ENCODE measurements at regions not wholly inside any gene's neighbourhood (a gene's known extent, or its start where the extent isn't known, plus 50 kb on each side); places are given as distances from the start of the nearest gene placed in this dataset.

DNA sequence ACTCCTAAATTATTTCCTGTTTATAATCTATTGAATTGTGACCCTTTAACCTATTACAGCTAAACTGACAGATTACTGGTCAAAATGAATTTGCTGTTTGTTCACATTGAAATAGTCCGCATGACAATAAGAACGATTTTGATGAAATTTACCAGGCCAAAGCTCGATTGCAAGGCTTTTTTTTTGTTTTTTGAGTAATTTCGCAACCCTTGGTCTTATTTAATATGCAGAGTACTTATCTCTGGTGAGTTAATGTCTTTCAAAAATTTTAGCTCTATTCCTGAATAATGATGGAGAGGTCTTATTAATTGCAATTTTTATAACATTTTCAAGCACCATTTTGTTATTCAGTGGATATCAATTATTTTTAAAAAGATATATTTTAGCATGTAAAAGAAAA lies 362.4 kb downstream of the OTOL1 start:
- Histone ChIP-seq H3K4me3 (ENCODE audit: low read length) (no peak overlapping the region), H3K27me3 (ENCODE audit: control insufficient read depth in 1 of 2, insufficient read depth in 2 of 2, low read length in 2 of 2) (no peaks in the 10 kb centered on the region), H3K27ac (ENCODE audit: low read depth in 1 of 2, low read length in 2 of 2) (no peak overlapping the region), H3K9me3 (ENCODE audit: control insufficient read depth in 1 of 2, insufficient read depth in 1 of 2, low read length in 2 of 2) (peaks cover 0 to 4% of the 10 kb centered on the region in 2 experiments), H3K36me3 (ENCODE audit: insufficient read depth, low read length) (no peaks in the 10 kb centered on the region), H3K4me1 (ENCODE audit: insufficient read depth, low read length) (no peaks in the 10 kb centered on the region)
- no peak for DNase-seq
- no peak for TF ChIP-seq CTCF (IDR thresholded peaks at IDR 0.05)
- ChIA-PET POLR2A (no interaction called here), CTCF (no interaction called here)
- no peaks in the 10 kb centered on the region for H3K36me3 Mint-ChIP-seq (ENCODE audit: low read depth)
- intact Hi-C loops (cut with DNase I, micrococcal nuclease), result no loop called here
- no peak overlapping the region for H3K27ac Mint-ChIP-seq
- H3K4me3 Mint-ChIP-seq, result no peak overlapping the region
- H3K27me3 Mint-ChIP-seq, result no peaks in the 10 kb centered on the region
- no peaks in the 10 kb centered on the region for H3K4me1 Mint-ChIP-seq (ENCODE audit: low read depth)
- no peaks in the 10 kb centered on the region for H3K9me3 Mint-ChIP-seq
- no peak for ATAC-seq (ENCODE audit: poor library complexity)

DNA sequence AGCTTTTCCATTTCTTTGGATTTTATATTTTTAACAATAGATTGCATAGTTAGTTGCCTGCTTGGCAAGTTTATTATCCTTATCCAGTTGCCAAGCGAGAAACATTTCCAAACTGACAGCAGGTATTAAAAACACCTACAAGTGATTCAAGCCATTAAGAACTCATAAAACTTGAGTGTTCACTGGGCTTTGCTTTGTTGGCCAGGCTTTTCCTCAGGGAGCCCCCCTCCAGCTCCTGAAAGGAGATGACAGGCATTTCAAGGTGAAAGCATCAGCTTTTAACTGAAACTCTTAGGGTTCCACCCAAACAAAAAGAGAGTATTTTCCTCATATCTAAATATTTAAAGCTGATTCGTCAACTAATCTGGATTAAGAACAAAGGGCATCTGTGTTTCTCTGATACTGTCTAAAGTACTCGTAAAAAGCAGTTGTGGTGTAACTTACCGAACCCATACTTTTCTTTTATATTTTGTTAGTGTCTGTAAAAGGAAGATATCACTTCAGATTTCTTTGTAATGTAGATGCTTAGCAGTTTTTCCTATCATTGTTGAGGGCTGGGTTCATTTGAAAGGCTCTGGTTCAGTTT lies 363.4 kb downstream of the OTOL1 start:
- no peaks in the 10 kb centered on the region for H3K4me1 ChIP-seq (ENCODE audit: insufficient read depth, low read length)

DNA sequence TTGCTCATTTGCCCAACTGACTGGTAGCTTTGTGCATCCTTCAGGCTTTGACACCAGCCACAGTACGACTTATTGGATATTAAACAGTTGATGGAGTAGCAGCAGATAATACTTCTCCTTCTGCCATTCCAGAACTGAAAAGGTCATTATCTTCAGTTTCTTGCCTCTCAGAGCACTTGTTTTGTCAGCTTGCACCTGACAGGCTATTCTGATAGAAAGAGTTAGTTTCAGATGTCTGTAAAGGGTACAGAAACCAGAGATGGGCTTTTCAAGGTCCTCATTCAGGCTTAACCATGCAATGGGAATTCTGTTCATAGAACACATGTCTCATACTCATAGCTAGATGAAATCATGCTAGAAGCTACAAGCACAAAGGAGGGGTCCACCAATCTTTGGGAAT lies 367.2 kb downstream of the OTOL1 start:
- TF ChIP-seq CTCF (IDR thresholded peaks at IDR 0.05), result no peak
- no peaks in the 10 kb centered on the region for H3K27me3 ChIP-seq (ENCODE audit: control insufficient read depth in 1 of 2, insufficient read depth in 2 of 2, low read length in 2 of 2)
- H3K27ac Mint-ChIP-seq, result no peak overlapping the region
- no peaks in the 10 kb centered on the region for H3K27me3 Mint-ChIP-seq
- no peaks in the 10 kb centered on the region for H3K36me3 Mint-ChIP-seq (ENCODE audit: low read depth)
- no peak overlapping the region for H3K4me3 Mint-ChIP-seq
- H3K27ac ChIP-seq (ENCODE audit: low read depth in 1 of 2, low read length in 2 of 2), result no peak overlapping the region
- H3K9me3 ChIP-seq (ENCODE audit: control insufficient read depth in 1 of 2, insufficient read depth in 1 of 2, low read length in 2 of 2), result no peaks in the 10 kb centered on the region
- no peaks in the 10 kb centered on the region for H3K36me3 ChIP-seq (ENCODE audit: insufficient read depth, low read length)
- no peak overlapping the region for H3K4me3 ChIP-seq (ENCODE audit: low read length)
- ChIA-PET POLR2A (interaction anchor here (1.0 kb wide), 1 partner anchor 10 kb away, joined by 3 read pairs; no protein-coding TSS in a partner anchor), CTCF (no interaction called here)
- no peaks in the 10 kb centered on the region for H3K4me1 ChIP-seq (ENCODE audit: insufficient read depth, low read length)
- ATAC-seq (ENCODE audit: poor library complexity) (no peak), DNase-seq (no peak)
- no peaks in the 10 kb centered on the region for H3K4me1 Mint-ChIP-seq (ENCODE audit: low read depth)
- intact Hi-C loops (cut with DNase I, micrococcal nuclease), result no loop called here
- no peaks in the 10 kb centered on the region for H3K9me3 Mint-ChIP-seq

More for the DNA sequence above, 363.4 kb downstream of the OTOL1 start:
- no peaks in the 10 kb centered on the region for H3K9me3 ChIP-seq (ENCODE audit: control insufficient read depth in 1 of 2, insufficient read depth in 1 of 2, low read length in 2 of 2)
- no peaks in the 10 kb centered on the region for H3K27me3 Mint-ChIP-seq
- POLR2A ChIA-PET, result no interaction called here
- H3K36me3 Mint-ChIP-seq (ENCODE audit: low read depth), result no peaks in the 10 kb centered on the region
- no peaks in the 10 kb centered on the region for H3K27me3 ChIP-seq (ENCODE audit: control insufficient read depth in 1 of 2, insufficient read depth in 2 of 2, low read length in 2 of 2)
- no peaks in the 10 kb centered on the region for H3K4me1 Mint-ChIP-seq (ENCODE audit: low read depth)
- ATAC-seq (ENCODE audit: poor library complexity) (no peak), DNase-seq (no peak)
- H3K36me3 ChIP-seq (ENCODE audit: insufficient read depth, low read length), result no peaks in the 10 kb centered on the region
- H3K27ac Mint-ChIP-seq, result no peak overlapping the region
- H3K27ac ChIP-seq (ENCODE audit: low read depth in 1 of 2, low read length in 2 of 2), result no peak overlapping the region
- CTCF ChIA-PET, result no interaction called here
- TF ChIP-seq CTCF (IDR thresholded peaks at IDR 0.05), result no peak
- no peak overlapping the region for H3K4me3 ChIP-seq (ENCODE audit: low read length)
- intact Hi-C loops (cut with DNase I, micrococcal nuclease), result no loop called here
- no peaks in the 10 kb centered on the region for H3K9me3 Mint-ChIP-seq
- no peak overlapping the region for H3K4me3 Mint-ChIP-seq

All from CD4-positive, alpha-beta T cell (primary cell).